GM21381 (cell line): ENCODE measurements at regions not wholly inside any gene's neighbourhood (a gene's known extent, or its start where the extent isn't known, plus 50 kb on each side); places are given as distances from the start of the nearest gene placed in this dataset.
"Not testable (repeated sequence)": the region's sequence is repeated elsewhere in the genome, so short reads cannot be mapped to it uniquely, and the experiment has no call there.

ENCODE experiments used
- ATAC-seq: cut with Tn5 transposase; IDR thresholded peaks from one replicate; pipeline ENCODE4 v1.9.1; 2021; ENCODE audit warnings: mild to moderate bottlenecking, moderate library complexity; ENCODE audit not compliant: unreplicated experiment

GRCh38 chr3:124648551-124648950 is 81.7 kb upstream of the UMPS start:
- ATAC-seq = no peak

GRCh38 chr3:124650798-124651197 is 79.5 kb upstream of the UMPS start:
- ATAC-seq = peak; percentile 49

- not testable (repeated sequence) for ATAC-seq
These were observed 78.8 kb upstream of the UMPS start for GRCh38 chr3:124651416-124651815.

- ATAC-seq = no peak
These were observed 78.2 kb upstream of the UMPS start for GRCh38 chr3:124652009-124652408.

GRCh38 chr3:124653071-124653796 is 77.0 kb upstream of the UMPS start:
- ATAC-seq = no peak

GRCh38 chr3:124653797-124654469 is 76.3 kb upstream of the UMPS start:
- no peak for ATAC-seq

- ATAC-seq = no peak
These were observed 75.8 kb upstream of the UMPS start for GRCh38 chr3:124654470-124654845.

GRCh38 chr3:124656531-124656930 is 73.7 kb upstream of the UMPS start:
- no peak for ATAC-seq

- ATAC-seq = no peak
These were observed 73.1 kb upstream of the UMPS start for GRCh38 chr3:124657138-124657537.

- no peak for ATAC-seq
These were observed 72.0 kb upstream of the UMPS start for GRCh38 chr3:124658270-124658669.

- no peak for ATAC-seq
These were observed 71.1 kb upstream of the UMPS start for GRCh38 chr3:124659175-124659574.

- no peak for ATAC-seq
These were observed 69.7 kb upstream of the UMPS start for GRCh38 chr3:124660599-124660998.

GRCh38 chr3:124663690-124664089 is 66.6 kb upstream of the UMPS start:
- ATAC-seq = no peak

- ATAC-seq = no peak
These were observed 65.4 kb upstream of the UMPS start for GRCh38 chr3:124664804-124665203.

GRCh38 chr3:124666067-124666466 is 64.2 kb upstream of the UMPS start:
- ATAC-seq = no peak

GRCh38 chr3:124669470-124669869 is 60.8 kb upstream of the UMPS start:
- ATAC-seq = no peak

- no peak for ATAC-seq
These were observed 59.1 kb upstream of the UMPS start for GRCh38 chr3:124671106-124671505.

- ATAC-seq = no peak
These were observed 55.9 kb upstream of the UMPS start for GRCh38 chr3:124674336-124674735.

- ATAC-seq = no peak
These were observed 54.0 kb upstream of the UMPS start for GRCh38 chr3:124676236-124676635.

GRCh38 chr3:124679048-124679638 is 51.1 kb upstream of the UMPS start:
- no peak for ATAC-seq
